UCSD-AML1 (cell line): ENCODE measurements at regions not wholly inside any gene's neighbourhood (a gene's known extent, or its start where the extent isn't known, plus 50 kb on each side); places are given as distances from the start of the nearest gene placed in this dataset.
"Not testable (repeated sequence)": the region's sequence is repeated elsewhere in the genome, so short reads cannot be mapped to it uniquely, and the experiment has no call there.

Source experiments
- DNase-seq: peaks from one replicate; lab custom pipeline; 2025; ENCODE audit not compliant: unreplicated experiment; lab: John Stamatoyannopoulos, UW

- no peak for DNase-seq
Observed at GRCh38 chr21:15645830-15646229, 84.0 kb upstream of the USP25 start.

GRCh38 chr21:15650735-15651134, 79.0 kb upstream of the USP25 start:
- no peak for DNase-seq

GRCh38 chr21:15651172-15651571, 78.6 kb upstream of the USP25 start:
- DNase-seq: no peak

GRCh38 chr21:15653710-15654109, 76.1 kb upstream of the USP25 start:
- no peak for DNase-seq

GRCh38 chr21:15654171-15654570, 75.6 kb upstream of the USP25 start:
- no peak for DNase-seq

GRCh38 chr21:15659753-15660422, 69.9 kb upstream of the USP25 start:
- no peak for DNase-seq

GRCh38 chr21:15660423-15660804, 69.4 kb upstream of the USP25 start:
- DNase-seq: no peak

GRCh38 chr21:15667010-15667409, 62.8 kb upstream of the USP25 start:
- DNase-seq: no peak

GRCh38 chr21:15667819-15668218, 62.0 kb upstream of the USP25 start:
- DNase-seq: no peak

- no peak for DNase-seq
Observed at GRCh38 chr21:15669247-15669646, 60.5 kb upstream of the USP25 start.

GRCh38 chr21:15671188-15671587, 58.6 kb upstream of the USP25 start:
- no peak for DNase-seq

GRCh38 chr21:15672578-15672977, 57.2 kb upstream of the USP25 start:
- DNase-seq: not testable (repeated sequence)

- no peak for DNase-seq
Observed at GRCh38 chr21:15676935-15677334, 52.8 kb upstream of the USP25 start.

GRCh38 chr21:15679630-15680029, 50.2 kb upstream of the USP25 start:
- no peak for DNase-seq
